ENCODE measurements at regions not wholly inside any gene's neighbourhood (a gene's known extent, or its start where the extent isn't known, plus 50 kb on each side); places are given as distances from the start of the nearest gene placed in this dataset.
"Not testable (repeated sequence)": the region's sequence is repeated elsewhere in the genome, so short reads cannot be mapped to it uniquely, and the experiment has no call there.

DNA sequence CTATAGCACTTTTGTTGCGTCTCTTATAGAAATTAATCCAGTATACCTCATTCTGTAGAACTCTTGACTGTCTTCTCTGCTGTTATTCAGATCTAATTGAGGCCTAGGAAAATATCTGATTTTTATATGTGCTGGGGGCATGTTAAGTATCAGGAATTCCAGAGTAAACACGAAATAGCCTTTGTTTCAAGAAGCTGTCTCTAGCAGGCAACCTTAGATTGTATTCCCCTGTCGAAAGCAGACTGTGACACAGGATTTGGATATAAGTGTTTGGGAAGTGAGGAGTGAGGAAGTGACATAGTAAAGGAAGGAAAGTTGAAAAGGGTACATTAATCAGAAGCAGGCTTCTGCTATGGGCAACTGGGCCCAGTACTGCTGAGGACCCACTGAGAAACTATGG lies 72.1 kb upstream of the RASA1 start:
- H2AFZ ChIP-seq (ENCODE audit: low read length), result no peak overlapping the region
- H3K27ac ChIP-seq (ENCODE audit: low read length), result no peak overlapping the region
- H3K36me3 ChIP-seq (ENCODE audit: insufficient read depth, low read length), result no peaks in the 10 kb centered on the region
- DNase-seq, result no peak
- no peaks in the 10 kb centered on the region for H3K9me3 ChIP-seq (ENCODE audit: low read length)
- no peak overlapping the region for H3K4me3 ChIP-seq (ENCODE audit: low read length)
- H3K79me2 ChIP-seq (ENCODE audit: low read length), result no peaks in the 10 kb centered on the region
- H4K20me1 ChIP-seq (ENCODE audit: insufficient read depth, low read depth, low read length), result no peaks in the 10 kb centered on the region
- H3K27me3 ChIP-seq (ENCODE audit: low read length), result no peaks in the 10 kb centered on the region
- H3K9me2 ChIP-seq (replicated peaks; ENCODE audit: insufficient read depth, low read length), result no peaks in the 10 kb centered on the region
- H3K9ac ChIP-seq (ENCODE audit: low read length), result no peak overlapping the region
- no peak overlapping the region for H3K4me2 ChIP-seq (ENCODE audit: low read depth, low read length, poor library complexity, severe bottlenecking)
- no peaks in the 10 kb centered on the region for H3K4me1 ChIP-seq (ENCODE audit: low read length)

DNA sequence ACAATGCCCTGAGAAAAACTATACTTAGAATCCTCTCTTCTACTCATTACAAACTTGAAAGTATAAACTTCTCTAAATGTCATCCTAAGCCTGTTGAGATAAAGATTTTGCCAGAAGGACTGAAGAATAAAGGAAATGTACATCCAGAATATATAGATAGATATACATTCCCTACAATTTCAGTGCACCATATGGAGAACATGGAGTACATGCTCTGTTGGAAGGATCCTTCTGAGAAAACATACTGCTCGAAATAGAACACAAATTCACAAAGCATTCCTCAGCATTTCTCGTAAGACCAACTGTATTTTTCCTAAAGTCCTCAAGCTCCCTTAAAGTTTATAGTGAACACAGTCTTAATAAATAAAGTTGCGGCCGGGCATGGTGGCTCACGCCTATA lies 69.7 kb upstream of the RASA1 start:
- H2AFZ ChIP-seq (ENCODE audit: low read length), result no peak overlapping the region
- H3K4me3 ChIP-seq (ENCODE audit: low read length), result no peak overlapping the region
- no peaks in the 10 kb centered on the region for H3K79me2 ChIP-seq (ENCODE audit: low read length)
- no peak overlapping the region for H3K4me2 ChIP-seq (ENCODE audit: low read depth, low read length, poor library complexity, severe bottlenecking)
- H3K27me3 ChIP-seq (ENCODE audit: low read length), result no peaks in the 10 kb centered on the region
- H3K27ac ChIP-seq (ENCODE audit: low read length), result no peak overlapping the region
- H3K36me3 ChIP-seq (ENCODE audit: insufficient read depth, low read length), result no peaks in the 10 kb centered on the region
- no peak for DNase-seq
- H3K9me3 ChIP-seq (ENCODE audit: low read length), result no peaks in the 10 kb centered on the region
- no peak overlapping the region for H3K9ac ChIP-seq (ENCODE audit: low read length)
- no peaks in the 10 kb centered on the region for H3K9me2 ChIP-seq (replicated peaks; ENCODE audit: insufficient read depth, low read length)
- H4K20me1 ChIP-seq (ENCODE audit: insufficient read depth, low read depth, low read length), result no peaks in the 10 kb centered on the region
- H3K4me1 ChIP-seq (ENCODE audit: low read length), result no peaks in the 10 kb centered on the region

DNA sequence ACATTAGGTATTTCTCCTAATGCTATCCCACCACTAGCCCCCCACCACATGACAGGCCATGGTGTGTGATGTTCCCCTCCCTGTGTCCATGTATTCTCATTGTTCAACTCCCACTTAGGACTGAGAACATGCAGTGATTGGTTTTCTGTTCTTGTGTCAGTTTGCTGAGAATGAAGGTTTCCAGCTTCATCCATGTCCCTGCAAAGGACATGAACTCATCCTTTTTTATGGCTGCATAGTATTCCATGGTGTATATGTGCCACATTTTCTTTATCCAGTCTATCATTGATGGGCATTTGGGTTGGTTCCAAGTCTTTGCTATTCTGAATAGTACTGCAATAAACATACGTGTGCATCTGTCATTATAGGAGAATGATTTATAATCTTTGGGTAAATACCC lies 68.4 kb upstream of the RASA1 start:
- not testable (repeated sequence) for H3K36me3 ChIP-seq (ENCODE audit: insufficient read depth, low read length); H3K4me2 ChIP-seq (ENCODE audit: low read depth, low read length, poor library complexity, severe bottlenecking); H3K27me3 ChIP-seq (ENCODE audit: low read length); H3K4me1 ChIP-seq (ENCODE audit: low read length); H3K27ac ChIP-seq (ENCODE audit: low read length); H2AFZ ChIP-seq (ENCODE audit: low read length); H3K9me2 ChIP-seq (replicated peaks; ENCODE audit: insufficient read depth, low read length); DNase-seq; H4K20me1 ChIP-seq (ENCODE audit: insufficient read depth, low read depth, low read length); H3K4me3 ChIP-seq (ENCODE audit: low read length); H3K9ac ChIP-seq (ENCODE audit: low read length); H3K79me2 ChIP-seq (ENCODE audit: low read length); H3K9me3 ChIP-seq (ENCODE audit: low read length)

DNA sequence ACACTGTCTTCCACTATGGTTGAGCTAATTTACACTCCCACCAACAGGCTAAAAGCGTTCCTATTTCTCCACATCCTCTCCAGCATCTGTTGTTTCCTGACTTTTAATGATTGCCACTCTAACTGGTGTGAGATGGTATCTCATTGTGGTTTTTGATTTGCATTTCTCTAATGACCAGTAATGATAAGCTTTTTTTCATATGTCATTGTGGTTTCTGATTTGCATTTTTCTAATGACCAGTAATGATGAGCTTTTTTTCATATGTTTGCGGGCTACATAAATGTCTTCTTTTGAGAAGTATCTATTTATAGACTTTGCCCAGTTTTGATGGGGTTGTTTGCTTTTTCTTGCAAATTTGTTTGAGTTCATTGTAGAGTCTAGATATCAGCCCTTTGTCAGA lies 68.0 kb upstream of the RASA1 start:
- not testable (repeated sequence) for H3K9me3 ChIP-seq (ENCODE audit: low read length); H3K4me1 ChIP-seq (ENCODE audit: low read length); H3K27ac ChIP-seq (ENCODE audit: low read length); H3K36me3 ChIP-seq (ENCODE audit: insufficient read depth, low read length); H3K9me2 ChIP-seq (replicated peaks; ENCODE audit: insufficient read depth, low read length); DNase-seq; H4K20me1 ChIP-seq (ENCODE audit: insufficient read depth, low read depth, low read length); H3K9ac ChIP-seq (ENCODE audit: low read length); H3K27me3 ChIP-seq (ENCODE audit: low read length); H3K4me3 ChIP-seq (ENCODE audit: low read length); H2AFZ ChIP-seq (ENCODE audit: low read length); H3K79me2 ChIP-seq (ENCODE audit: low read length); H3K4me2 ChIP-seq (ENCODE audit: low read depth, low read length, poor library complexity, severe bottlenecking)

DNA sequence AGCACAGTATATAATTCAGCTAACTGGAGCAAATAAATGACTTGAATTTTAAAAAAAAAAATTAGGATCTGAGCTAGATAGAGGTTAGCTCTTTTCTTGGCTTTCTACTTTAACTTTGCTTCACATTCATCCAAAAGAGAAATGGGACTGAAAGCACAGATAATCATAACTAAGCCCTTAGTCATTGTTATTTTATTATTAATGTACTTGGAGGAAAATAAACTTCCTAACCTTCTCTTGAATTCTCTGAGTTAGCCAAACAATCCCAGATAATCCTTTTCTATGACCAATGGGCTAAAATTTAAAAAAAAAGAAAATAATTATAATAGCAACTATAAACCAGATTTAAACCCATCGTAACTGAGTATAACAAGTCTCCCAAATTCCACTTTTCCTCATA lies 57.6 kb upstream of the RASA1 start:
- Histone ChIP-seq H3K79me2 (ENCODE audit: low read length) (no peaks in the 10 kb centered on the region), H3K4me1 (ENCODE audit: low read length) (no peaks in the 10 kb centered on the region), H3K9ac (ENCODE audit: low read length) (no peak overlapping the region), H3K36me3 (ENCODE audit: insufficient read depth, low read length) (no peaks in the 10 kb centered on the region), H2AFZ (ENCODE audit: low read length) (no peak overlapping the region), H3K27me3 (ENCODE audit: low read length) (no peaks in the 10 kb centered on the region), H3K9me2 (replicated peaks; ENCODE audit: insufficient read depth, low read length) (no peaks in the 10 kb centered on the region), H3K27ac (ENCODE audit: low read length) (no peak overlapping the region), H3K4me2 (ENCODE audit: low read depth, low read length, poor library complexity, severe bottlenecking) (no peak overlapping the region), H4K20me1 (ENCODE audit: insufficient read depth, low read depth, low read length) (no peaks in the 10 kb centered on the region), H3K4me3 (ENCODE audit: low read length) (no peak overlapping the region), H3K9me3 (ENCODE audit: low read length) (no peaks in the 10 kb centered on the region)
- no peak for DNase-seq

DNA sequence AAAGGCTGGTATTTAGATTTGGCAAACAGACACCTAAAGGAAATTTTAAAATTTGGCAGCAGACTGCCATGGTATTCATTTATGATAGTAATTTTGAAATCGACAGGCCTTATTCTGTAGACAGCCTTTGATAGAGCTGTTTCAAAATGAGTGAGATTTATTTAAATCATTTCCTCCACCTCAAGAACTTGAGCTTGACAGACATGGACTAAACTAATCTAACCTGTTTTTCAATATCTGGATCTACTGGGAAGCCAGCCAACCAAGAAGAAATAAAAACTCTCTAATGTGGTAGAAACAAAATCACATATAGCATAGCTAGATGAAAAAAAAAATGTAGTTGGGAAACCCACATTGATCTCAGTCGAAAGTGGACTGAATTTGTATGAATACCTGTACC lies 56.9 kb upstream of the RASA1 start:
- no peaks in the 10 kb centered on the region for H3K27me3 ChIP-seq (ENCODE audit: low read length)
- no peaks in the 10 kb centered on the region for H3K9me2 ChIP-seq (replicated peaks; ENCODE audit: insufficient read depth, low read length)
- no peak for DNase-seq
- no peak overlapping the region for H3K4me2 ChIP-seq (ENCODE audit: low read depth, low read length, poor library complexity, severe bottlenecking)
- no peak overlapping the region for H3K4me3 ChIP-seq (ENCODE audit: low read length)
- no peaks in the 10 kb centered on the region for H3K36me3 ChIP-seq (ENCODE audit: insufficient read depth, low read length)
- H2AFZ ChIP-seq (ENCODE audit: low read length), result no peak overlapping the region
- H3K4me1 ChIP-seq (ENCODE audit: low read length), result no peaks in the 10 kb centered on the region
- no peak overlapping the region for H3K9ac ChIP-seq (ENCODE audit: low read length)
- no peak overlapping the region for H3K27ac ChIP-seq (ENCODE audit: low read length)
- no peaks in the 10 kb centered on the region for H3K79me2 ChIP-seq (ENCODE audit: low read length)
- H3K9me3 ChIP-seq (ENCODE audit: low read length), result no peaks in the 10 kb centered on the region
- no peaks in the 10 kb centered on the region for H4K20me1 ChIP-seq (ENCODE audit: insufficient read depth, low read depth, low read length)

DNA sequence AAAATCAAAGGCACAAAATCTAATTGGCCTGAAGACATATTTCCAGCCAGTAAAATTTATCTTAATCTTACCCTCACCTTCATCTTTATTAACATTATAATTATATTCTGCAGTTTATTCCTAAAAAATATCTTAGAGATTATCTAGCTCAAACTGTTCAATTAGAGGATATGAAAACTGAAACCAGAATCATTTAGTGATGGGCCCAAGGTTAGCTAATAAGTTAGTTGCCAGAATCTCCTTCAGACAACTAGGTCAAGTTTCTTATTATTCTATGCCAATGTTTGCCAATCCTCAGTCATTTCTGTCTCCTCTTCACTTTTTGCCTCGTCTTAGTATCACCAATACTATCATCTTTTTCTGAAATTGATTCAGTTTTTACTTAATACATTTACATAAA lies 56.0 kb upstream of the RASA1 start:
- no peaks in the 10 kb centered on the region for H3K9me2 ChIP-seq (replicated peaks; ENCODE audit: insufficient read depth, low read length)
- no peaks in the 10 kb centered on the region for H3K4me1 ChIP-seq (ENCODE audit: low read length)
- H3K27me3 ChIP-seq (ENCODE audit: low read length), result no peaks in the 10 kb centered on the region
- H3K79me2 ChIP-seq (ENCODE audit: low read length), result no peaks in the 10 kb centered on the region
- no peak overlapping the region for H2AFZ ChIP-seq (ENCODE audit: low read length)
- no peak overlapping the region for H3K9ac ChIP-seq (ENCODE audit: low read length)
- H3K9me3 ChIP-seq (ENCODE audit: low read length), result no peaks in the 10 kb centered on the region
- H3K27ac ChIP-seq (ENCODE audit: low read length), result no peak overlapping the region
- H4K20me1 ChIP-seq (ENCODE audit: insufficient read depth, low read depth, low read length), result no peaks in the 10 kb centered on the region
- no peak overlapping the region for H3K4me2 ChIP-seq (ENCODE audit: low read depth, low read length, poor library complexity, severe bottlenecking)
- no peaks in the 10 kb centered on the region for H3K36me3 ChIP-seq (ENCODE audit: insufficient read depth, low read length)
- H3K4me3 ChIP-seq (ENCODE audit: low read length), result no peak overlapping the region
- DNase-seq, result no peak

DNA sequence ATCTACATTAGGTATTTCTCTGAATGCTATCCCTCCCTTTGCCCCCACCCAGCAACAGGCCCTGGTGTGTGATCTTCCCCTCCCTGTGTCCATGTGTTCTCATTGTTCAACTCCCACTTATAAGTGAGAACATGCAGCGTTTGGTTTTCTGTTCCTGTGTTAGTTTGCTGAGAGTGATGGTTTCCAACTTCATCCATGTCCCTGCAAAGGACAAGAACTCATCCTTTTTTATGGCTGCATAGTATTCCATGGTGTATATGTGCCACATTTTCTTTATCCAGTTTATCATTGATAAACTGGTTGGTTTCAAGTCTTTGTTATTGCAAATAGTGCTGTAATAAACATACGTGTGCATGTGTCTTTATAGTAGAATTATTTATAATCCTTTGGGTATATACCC lies 55.5 kb upstream of the RASA1 start:
- not testable (repeated sequence) for H3K79me2 ChIP-seq (ENCODE audit: low read length); H3K4me3 ChIP-seq (ENCODE audit: low read length); H3K27me3 ChIP-seq (ENCODE audit: low read length); H2AFZ ChIP-seq (ENCODE audit: low read length); H3K9ac ChIP-seq (ENCODE audit: low read length); H3K9me2 ChIP-seq (replicated peaks; ENCODE audit: insufficient read depth, low read length); H3K36me3 ChIP-seq (ENCODE audit: insufficient read depth, low read length); H3K4me2 ChIP-seq (ENCODE audit: low read depth, low read length, poor library complexity, severe bottlenecking); H3K27ac ChIP-seq (ENCODE audit: low read length); H3K9me3 ChIP-seq (ENCODE audit: low read length); H3K4me1 ChIP-seq (ENCODE audit: low read length); DNase-seq; H4K20me1 ChIP-seq (ENCODE audit: insufficient read depth, low read depth, low read length)

DNA sequence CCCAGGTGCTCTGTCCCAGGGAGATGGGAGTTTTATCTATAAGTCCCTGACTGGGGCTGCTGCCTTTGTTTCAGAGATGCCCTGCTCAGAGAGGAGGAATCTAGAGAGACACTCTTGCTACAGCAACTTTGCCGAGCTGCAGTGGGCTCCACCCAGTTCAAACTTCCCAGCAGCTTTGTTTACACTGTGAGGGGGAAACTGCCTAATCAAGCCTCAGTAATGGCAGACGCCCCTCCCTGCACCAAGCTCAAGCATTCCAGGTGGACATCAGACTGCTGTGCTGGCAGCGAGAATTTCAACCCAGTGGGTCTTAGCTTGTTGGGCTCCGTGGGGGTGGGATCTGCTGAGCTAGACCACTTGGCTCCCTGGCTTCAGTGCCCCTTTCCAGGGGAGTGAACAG lies 50.2 kb upstream of the RASA1 start:
- H3K9me3 ChIP-seq (ENCODE audit: low read length); H3K9ac ChIP-seq (ENCODE audit: low read length); H3K27me3 ChIP-seq (ENCODE audit: low read length); DNase-seq; H4K20me1 ChIP-seq (ENCODE audit: insufficient read depth, low read depth, low read length); H3K27ac ChIP-seq (ENCODE audit: low read length); H3K36me3 ChIP-seq (ENCODE audit: insufficient read depth, low read length); H3K4me3 ChIP-seq (ENCODE audit: low read length); H3K9me2 ChIP-seq (replicated peaks; ENCODE audit: insufficient read depth, low read length); H3K79me2 ChIP-seq (ENCODE audit: low read length); H3K4me1 ChIP-seq (ENCODE audit: low read length); H3K4me2 ChIP-seq (ENCODE audit: low read depth, low read length, poor library complexity, severe bottlenecking); H2AFZ ChIP-seq (ENCODE audit: low read length): not testable (repeated sequence)

All from Karpas-422 (cell line).